ENCODE measurements at regions not wholly inside any gene's neighbourhood (a gene's known extent, or its start where the extent isn't known, plus 50 kb on each side); places are given as distances from the start of the nearest gene placed in this dataset.

DNA sequence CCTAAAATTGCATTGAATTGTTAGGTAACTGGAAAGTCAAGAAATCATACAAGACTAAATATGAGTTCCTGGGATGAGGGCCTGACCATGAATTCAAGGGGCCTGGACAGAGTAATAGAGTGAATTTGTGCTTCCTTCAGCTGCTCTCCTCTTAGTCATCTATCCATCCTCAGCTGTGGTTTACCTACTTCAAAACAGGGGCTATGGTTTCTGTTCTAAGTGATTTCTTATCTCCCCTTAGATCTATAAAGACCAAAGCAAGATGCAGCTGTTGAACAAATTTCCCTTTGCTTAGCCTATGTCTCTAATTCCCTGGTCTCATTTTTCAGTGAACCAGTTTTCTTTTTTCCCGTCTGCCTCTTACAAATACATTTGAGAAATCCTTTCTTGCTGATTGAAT, 428.5 kb downstream of the FAM181B start:
- no peak for DNase-seq (ENCODE audit: low read depth, low spot score)
- CTCF ChIA-PET: no interaction called here
- intact Hi-C loops (cut with micrococcal nuclease; ENCODE audit: unreplicated experiment): no loop called here
- Histone ChIP-seq H3K27me3 (ENCODE audit: control insufficient read depth, insufficient read depth, low read length) (no peaks in the 10 kb centered on the region), H3K4me1 (ENCODE audit: control insufficient read depth, insufficient read depth, low read length) (no peaks in the 10 kb centered on the region), H3K4me3 (ENCODE audit: low read depth in 2 of 2, low read length in 2 of 2) (no peak overlapping the region), H3K36me3 (ENCODE audit: control insufficient read depth, insufficient read depth, low read length) (no peaks in the 10 kb centered on the region), H3K27ac (ENCODE audit: low read length) (no peak overlapping the region), H3K9me3 (ENCODE audit: control insufficient read depth, insufficient read depth, low read depth, low read length) (peaks cover 4% of the 10 kb centered on the region; the same call in 1 of the 2 replicates)
- POLR2A ChIA-PET: no interaction called here
- TF ChIP-seq, protein P1, sequence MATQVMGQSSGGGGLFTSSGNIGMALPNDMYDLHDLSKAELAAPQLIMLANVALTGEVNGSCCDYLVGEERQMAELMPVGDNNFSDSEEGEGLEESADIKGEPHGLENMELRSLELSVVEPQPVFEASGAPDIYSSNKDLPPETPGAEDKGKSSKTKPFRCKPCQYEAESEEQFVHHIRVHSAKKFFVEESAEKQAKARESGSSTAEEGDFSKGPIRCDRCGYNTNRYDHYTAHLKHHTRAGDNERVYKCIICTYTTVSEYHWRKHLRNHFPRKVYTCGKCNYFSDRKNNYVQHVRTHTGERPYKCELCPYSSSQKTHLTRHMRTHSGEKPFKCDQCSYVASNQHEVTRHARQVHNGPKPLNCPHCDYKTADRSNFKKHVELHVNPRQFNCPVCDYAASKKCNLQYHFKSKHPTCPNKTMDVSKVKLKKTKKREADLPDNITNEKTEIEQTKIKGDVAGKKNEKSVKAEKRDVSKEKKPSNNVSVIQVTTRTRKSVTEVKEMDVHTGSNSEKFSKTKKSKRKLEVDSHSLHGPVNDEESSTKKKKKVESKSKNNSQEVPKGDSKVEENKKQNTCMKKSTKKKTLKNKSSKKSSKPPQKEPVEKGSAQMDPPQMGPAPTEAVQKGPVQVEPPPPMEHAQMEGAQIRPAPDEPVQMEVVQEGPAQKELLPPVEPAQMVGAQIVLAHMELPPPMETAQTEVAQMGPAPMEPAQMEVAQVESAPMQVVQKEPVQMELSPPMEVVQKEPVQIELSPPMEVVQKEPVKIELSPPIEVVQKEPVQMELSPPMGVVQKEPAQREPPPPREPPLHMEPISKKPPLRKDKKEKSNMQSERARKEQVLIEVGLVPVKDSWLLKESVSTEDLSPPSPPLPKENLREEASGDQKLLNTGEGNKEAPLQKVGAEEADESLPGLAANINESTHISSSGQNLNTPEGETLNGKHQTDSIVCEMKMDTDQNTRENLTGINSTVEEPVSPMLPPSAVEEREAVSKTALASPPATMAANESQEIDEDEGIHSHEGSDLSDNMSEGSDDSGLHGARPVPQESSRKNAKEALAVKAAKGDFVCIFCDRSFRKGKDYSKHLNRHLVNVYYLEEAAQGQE (IDR thresholded peaks at IDR 0.05; ENCODE audit: insufficient read depth in 1 of 2, low read depth in 2 of 2, low read length in 1 of 2): no peak
- TF ChIP-seq POLR2AphosphoS5 (IDR thresholded peaks at IDR 0.05; ENCODE audit: low read depth, low read length) (no peak), SIN3A (IDR thresholded peaks at IDR 0.05; ENCODE audit: borderline replicate concordance, insufficient read depth, low read depth, low read length) (no peak), TCF7L2 (IDR thresholded peaks at IDR 0.05; ENCODE audit: low read depth, low read length) (no peak)
- TF ChIP-seq, protein P2, sequence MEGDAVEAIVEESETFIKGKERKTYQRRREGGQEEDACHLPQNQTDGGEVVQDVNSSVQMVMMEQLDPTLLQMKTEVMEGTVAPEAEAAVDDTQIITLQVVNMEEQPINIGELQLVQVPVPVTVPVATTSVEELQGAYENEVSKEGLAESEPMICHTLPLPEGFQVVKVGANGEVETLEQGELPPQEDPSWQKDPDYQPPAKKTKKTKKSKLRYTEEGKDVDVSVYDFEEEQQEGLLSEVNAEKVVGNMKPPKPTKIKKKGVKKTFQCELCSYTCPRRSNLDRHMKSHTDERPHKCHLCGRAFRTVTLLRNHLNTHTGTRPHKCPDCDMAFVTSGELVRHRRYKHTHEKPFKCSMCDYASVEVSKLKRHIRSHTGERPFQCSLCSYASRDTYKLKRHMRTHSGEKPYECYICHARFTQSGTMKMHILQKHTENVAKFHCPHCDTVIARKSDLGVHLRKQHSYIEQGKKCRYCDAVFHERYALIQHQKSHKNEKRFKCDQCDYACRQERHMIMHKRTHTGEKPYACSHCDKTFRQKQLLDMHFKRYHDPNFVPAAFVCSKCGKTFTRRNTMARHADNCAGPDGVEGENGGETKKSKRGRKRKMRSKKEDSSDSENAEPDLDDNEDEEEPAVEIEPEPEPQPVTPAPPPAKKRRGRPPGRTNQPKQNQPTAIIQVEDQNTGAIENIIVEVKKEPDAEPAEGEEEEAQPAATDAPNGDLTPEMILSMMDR (IDR thresholded peaks at IDR 0.05): no peak
- in situ Hi-C loops (cut with HindIII; ENCODE audit: low pct_unique_long_range_greater_than_20kb, low sequenced_read_pairs): no loop called here
- ATAC-seq: no peak
- BruUV-seq (replicated peaks): no TSS peak

DNA sequence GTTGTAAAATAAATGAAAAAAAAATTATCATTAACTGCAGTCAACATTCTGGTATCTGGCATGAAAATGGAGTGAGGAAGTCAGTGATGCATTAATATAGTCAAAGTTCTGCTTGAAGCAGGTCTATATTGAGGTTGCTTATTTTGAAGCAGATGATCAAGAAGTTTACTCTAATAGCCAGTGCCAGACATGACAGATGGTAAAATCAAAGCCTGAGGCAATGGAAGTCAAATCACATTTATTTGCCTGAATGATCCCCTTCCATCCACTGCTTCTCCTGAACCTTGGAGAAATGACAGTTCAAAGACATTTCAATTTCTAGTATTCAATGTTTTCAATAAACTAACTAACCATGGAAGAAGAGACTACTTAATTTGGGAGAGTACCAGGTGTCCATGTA, 430.0 kb downstream of the FAM181B start:
- ATAC-seq: no peak
- H3K36me3 ChIP-seq (ENCODE audit: control insufficient read depth, insufficient read depth, low read length): no peaks in the 10 kb centered on the region
- POLR2A ChIA-PET: no interaction called here
- H3K27me3 ChIP-seq (ENCODE audit: control insufficient read depth, insufficient read depth, low read length): no peaks in the 10 kb centered on the region
- TF ChIP-seq, protein P2 (IDR thresholded peaks at IDR 0.05): no peak
- TF ChIP-seq SIN3A (IDR thresholded peaks at IDR 0.05; ENCODE audit: borderline replicate concordance, insufficient read depth, low read depth, low read length) (no peak), TCF7L2 (IDR thresholded peaks at IDR 0.05; ENCODE audit: low read depth, low read length) (no peak), POLR2AphosphoS5 (IDR thresholded peaks at IDR 0.05; ENCODE audit: low read depth, low read length) (no peak)
- TF ChIP-seq, protein P1 (IDR thresholded peaks at IDR 0.05; ENCODE audit: insufficient read depth in 1 of 2, low read depth in 2 of 2, low read length in 1 of 2): no peak
- no peak for DNase-seq (ENCODE audit: low read depth, low spot score)
- in situ Hi-C loops (cut with HindIII; ENCODE audit: low pct_unique_long_range_greater_than_20kb, low sequenced_read_pairs) (no loop called here), intact Hi-C loops (cut with micrococcal nuclease; ENCODE audit: unreplicated experiment) (no loop called here)
- CTCF ChIA-PET: no interaction called here
- peaks cover 4% of the 10 kb centered on the region; the same call in 1 of the 2 replicates for H3K9me3 ChIP-seq (ENCODE audit: control insufficient read depth, insufficient read depth, low read depth, low read length)
- no peaks in the 10 kb centered on the region for H3K4me1 ChIP-seq (ENCODE audit: control insufficient read depth, insufficient read depth, low read length)
- H3K4me3 ChIP-seq (ENCODE audit: low read depth in 2 of 2, low read length in 2 of 2): no peak overlapping the region
- H3K27ac ChIP-seq (ENCODE audit: low read length): no peak overlapping the region
- no TSS peak for BruUV-seq (replicated peaks)

Data from Panc1 (cell line).